ENCODE measurements at regions not wholly inside any gene's neighbourhood (a gene's known extent, or its start where the extent isn't known, plus 50 kb on each side); places are given as distances from the start of the nearest gene placed in this dataset.

DNA sequence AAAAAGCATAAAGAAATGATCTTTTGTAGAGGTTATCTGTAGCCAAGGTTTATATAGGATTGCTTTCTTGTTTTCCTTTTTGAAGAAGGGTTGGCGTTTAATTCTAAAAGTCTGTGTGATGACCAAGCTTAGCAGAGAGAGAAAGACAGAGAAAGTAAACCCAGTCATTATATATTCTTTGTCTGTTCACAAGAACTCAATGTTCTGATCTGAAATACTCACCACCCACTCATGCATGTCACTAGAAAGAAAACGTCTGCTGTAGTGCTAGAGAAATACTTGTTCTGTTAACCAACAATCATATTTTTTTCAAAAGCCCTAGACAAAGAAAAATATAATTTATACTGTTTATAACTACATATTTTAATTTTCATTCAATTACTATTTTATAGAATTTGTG lies 173.7 kb upstream of the SLITRK5 start:
- TF ChIP-seq, protein P1, sequence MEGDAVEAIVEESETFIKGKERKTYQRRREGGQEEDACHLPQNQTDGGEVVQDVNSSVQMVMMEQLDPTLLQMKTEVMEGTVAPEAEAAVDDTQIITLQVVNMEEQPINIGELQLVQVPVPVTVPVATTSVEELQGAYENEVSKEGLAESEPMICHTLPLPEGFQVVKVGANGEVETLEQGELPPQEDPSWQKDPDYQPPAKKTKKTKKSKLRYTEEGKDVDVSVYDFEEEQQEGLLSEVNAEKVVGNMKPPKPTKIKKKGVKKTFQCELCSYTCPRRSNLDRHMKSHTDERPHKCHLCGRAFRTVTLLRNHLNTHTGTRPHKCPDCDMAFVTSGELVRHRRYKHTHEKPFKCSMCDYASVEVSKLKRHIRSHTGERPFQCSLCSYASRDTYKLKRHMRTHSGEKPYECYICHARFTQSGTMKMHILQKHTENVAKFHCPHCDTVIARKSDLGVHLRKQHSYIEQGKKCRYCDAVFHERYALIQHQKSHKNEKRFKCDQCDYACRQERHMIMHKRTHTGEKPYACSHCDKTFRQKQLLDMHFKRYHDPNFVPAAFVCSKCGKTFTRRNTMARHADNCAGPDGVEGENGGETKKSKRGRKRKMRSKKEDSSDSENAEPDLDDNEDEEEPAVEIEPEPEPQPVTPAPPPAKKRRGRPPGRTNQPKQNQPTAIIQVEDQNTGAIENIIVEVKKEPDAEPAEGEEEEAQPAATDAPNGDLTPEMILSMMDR (IDR thresholded peaks at IDR 0.05; ENCODE audit: control insufficient read depth, insufficient read depth, low read depth, low read length, missing control alignments), result no peak
- no peak overlapping the region for H3K4me3 ChIP-seq (ENCODE audit: control insufficient read depth, low read depth, low read length)
- DNase-seq (ENCODE audit: low read depth), result no peak

GRCh38 chr13:87498681-87499080 lies 172.5 kb upstream of the SLITRK5 start:
- TF ChIP-seq, protein P1 (IDR thresholded peaks at IDR 0.05; ENCODE audit: control insufficient read depth, insufficient read depth, low read depth, low read length, missing control alignments), result no peak
- DNase-seq (ENCODE audit: low read depth), result no peak
- no peak overlapping the region for H3K4me3 ChIP-seq (ENCODE audit: control insufficient read depth, low read depth, low read length)

- TF ChIP-seq, protein P1 (IDR thresholded peaks at IDR 0.05; ENCODE audit: control insufficient read depth, insufficient read depth, low read depth, low read length, missing control alignments), result no peak
- no peak overlapping the region for H3K4me3 ChIP-seq (ENCODE audit: control insufficient read depth, low read depth, low read length)
- DNase-seq (ENCODE audit: low read depth), result no peak
These were observed 146.4 kb upstream of the SLITRK5 start for GRCh38 chr13:87524775-87525174.

- DNase-seq (ENCODE audit: low read depth), result no peak
- H3K4me3 ChIP-seq (ENCODE audit: control insufficient read depth, low read depth, low read length), result no peak overlapping the region
- TF ChIP-seq, protein P1 (IDR thresholded peaks at IDR 0.05; ENCODE audit: control insufficient read depth, insufficient read depth, low read depth, low read length, missing control alignments), result no peak
These were observed 137.4 kb upstream of the SLITRK5 start for GRCh38 chr13:87533776-87534175.

DNA sequence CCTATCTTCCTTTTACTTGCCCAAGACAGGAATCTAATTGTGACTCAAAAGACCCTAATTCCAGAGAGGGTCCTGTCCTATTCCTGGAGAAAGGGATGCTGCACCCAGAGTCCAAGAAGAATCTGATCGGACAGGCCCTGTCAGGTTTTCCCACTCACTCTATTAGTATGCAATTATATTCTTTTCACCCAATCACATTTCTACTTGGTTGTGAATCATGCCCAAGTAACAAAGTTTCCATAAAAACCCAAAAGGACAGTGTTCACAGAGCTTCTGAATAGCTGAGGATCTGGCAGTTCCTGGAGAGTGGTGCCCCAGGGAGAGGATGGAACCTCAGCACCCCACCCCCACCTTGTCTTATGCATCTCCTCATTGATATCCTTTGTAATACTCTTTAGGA lies 135.3 kb upstream of the SLITRK5 start:
- no peak for DNase-seq (ENCODE audit: low read depth)
- no peak overlapping the region for H3K4me3 ChIP-seq (ENCODE audit: control insufficient read depth, low read depth, low read length)
- TF ChIP-seq, protein P1 (IDR thresholded peaks at IDR 0.05; ENCODE audit: control insufficient read depth, insufficient read depth, low read depth, low read length, missing control alignments), result no peak

DNA sequence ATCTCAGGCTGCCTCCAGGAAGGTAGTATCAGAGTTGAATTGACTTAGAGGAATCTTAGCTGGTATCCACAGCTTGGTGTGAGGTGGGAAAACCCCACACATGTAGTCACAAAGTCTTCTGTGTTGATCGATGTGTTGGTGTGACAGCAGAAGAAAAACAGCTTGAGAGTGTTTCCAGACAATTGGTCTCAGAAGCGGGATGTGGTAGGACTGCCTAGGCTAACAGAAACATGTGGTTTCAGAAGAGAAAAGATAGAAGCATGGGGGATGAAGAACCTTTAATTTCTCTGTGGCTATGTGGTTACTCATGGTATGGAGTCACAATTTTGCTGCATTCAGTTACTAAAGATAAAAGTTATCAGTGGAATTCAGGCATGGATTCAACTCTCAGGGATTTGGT lies 134.7 kb upstream of the SLITRK5 start:
- DNase-seq (ENCODE audit: low read depth), result no peak
- TF ChIP-seq, protein P1 (IDR thresholded peaks at IDR 0.05; ENCODE audit: control insufficient read depth, insufficient read depth, low read depth, low read length, missing control alignments), result no peak
- no peak overlapping the region for H3K4me3 ChIP-seq (ENCODE audit: control insufficient read depth, low read depth, low read length)

DNA sequence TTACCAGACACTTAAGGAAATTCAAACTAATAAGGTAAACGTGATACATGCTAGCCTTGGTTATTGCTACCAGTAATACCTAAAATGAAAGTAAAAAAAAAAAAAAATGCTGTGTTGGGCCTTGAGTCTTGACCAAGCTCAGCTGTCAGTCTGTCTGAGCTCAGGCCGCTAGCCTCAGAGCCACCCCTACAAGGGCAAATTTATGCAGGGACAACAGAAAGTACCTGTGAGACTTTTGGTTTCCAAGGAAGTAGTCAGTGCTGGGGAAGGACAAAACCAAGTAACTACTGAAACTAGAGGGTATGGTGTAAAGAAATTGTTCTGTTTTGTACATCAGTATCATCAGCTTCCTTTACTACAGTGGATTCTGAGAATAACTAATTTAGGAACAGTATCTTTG lies 134.3 kb upstream of the SLITRK5 start:
- H3K4me3 ChIP-seq (ENCODE audit: control insufficient read depth, low read depth, low read length), result no peak overlapping the region
- TF ChIP-seq, protein P1 (IDR thresholded peaks at IDR 0.05; ENCODE audit: control insufficient read depth, insufficient read depth, low read depth, low read length, missing control alignments), result no peak
- DNase-seq (ENCODE audit: low read depth), result no peak

All from AG09309 (cell line).